ENCODE measurements at regions not wholly inside any gene's neighbourhood (a gene's known extent, or its start where the extent isn't known, plus 50 kb on each side); places are given as distances from the start of the nearest gene placed in this dataset.

DNA sequence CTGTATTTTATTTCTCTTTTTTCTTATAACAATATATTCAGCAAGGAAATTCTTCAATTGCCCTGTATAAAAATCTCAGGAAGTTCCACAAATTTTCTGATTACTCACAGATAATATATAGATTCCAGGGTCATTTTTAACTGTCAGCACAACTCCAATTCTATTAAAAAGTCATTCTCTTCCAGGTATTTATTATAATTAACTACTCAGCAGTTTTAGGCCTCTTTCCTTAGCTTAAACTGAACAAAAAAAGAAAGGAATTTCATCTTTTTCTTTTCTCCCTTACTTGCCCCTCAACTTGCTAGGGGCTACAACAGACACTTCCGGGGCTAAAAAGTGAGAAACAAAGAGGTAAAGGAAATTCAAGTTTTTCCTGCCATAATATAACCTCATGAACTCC, 358.9 kb upstream of the LRATD1 start:
- no peak overlapping the region for H3K4me3 ChIP-seq (ENCODE audit: control insufficient read depth in 2 of 3, extremely low read depth in 1 of 3, insufficient read depth in 2 of 3, low read depth in 1 of 3, low read length in 3 of 3)
- FAIRE-seq: no peak
- no peaks in the 10 kb centered on the region for H3K9me1 ChIP-seq (ENCODE audit: control insufficient read depth, extremely low read depth, insufficient read depth, low read length)
- no peaks in the 10 kb centered on the region for H3K36me3 ChIP-seq (ENCODE audit: control insufficient read depth in 2 of 2, extremely low read depth in 1 of 2, insufficient read depth in 2 of 2, low read length in 2 of 2)
- H3K27ac ChIP-seq (ENCODE audit: control insufficient read depth, insufficient read depth, low read length): no peak overlapping the region
- H3K4me1 ChIP-seq (ENCODE audit: control insufficient read depth, extremely low read depth, insufficient read depth, low read length): no peaks in the 10 kb centered on the region
- no peaks in the 10 kb centered on the region for H3K9me3 ChIP-seq (ENCODE audit: control insufficient read depth, low read depth, low read length)
- H3K4me2 ChIP-seq (ENCODE audit: control insufficient read depth, extremely low read depth, insufficient read depth, low read depth, low read length): no peak overlapping the region
- dilution Hi-C loops (cut with MboI; ENCODE audit: extremely low pct_ligation_motif_present, low sequenced_read_pairs): no loop called here
- H3K9ac ChIP-seq (ENCODE audit: control insufficient read depth, extremely low read depth, insufficient read depth, low read length): no peak overlapping the region
- H3K27me3 ChIP-seq (ENCODE audit: control insufficient read depth, extremely low read depth, insufficient read depth, low read length): no peaks in the 10 kb centered on the region
- H4K20me1 ChIP-seq (ENCODE audit: control insufficient read depth, extremely low read depth, insufficient read depth, low read length): no peaks in the 10 kb centered on the region
- no peak overlapping the region for H2AFZ ChIP-seq (ENCODE audit: control insufficient read depth, low read length)
- DNase-seq (ENCODE audit: low read depth, low spot score): no peak
- no peaks in the 10 kb centered on the region for H3K79me2 ChIP-seq (ENCODE audit: control insufficient read depth, insufficient read depth, low read length)
- TF ChIP-seq, protein P1, sequence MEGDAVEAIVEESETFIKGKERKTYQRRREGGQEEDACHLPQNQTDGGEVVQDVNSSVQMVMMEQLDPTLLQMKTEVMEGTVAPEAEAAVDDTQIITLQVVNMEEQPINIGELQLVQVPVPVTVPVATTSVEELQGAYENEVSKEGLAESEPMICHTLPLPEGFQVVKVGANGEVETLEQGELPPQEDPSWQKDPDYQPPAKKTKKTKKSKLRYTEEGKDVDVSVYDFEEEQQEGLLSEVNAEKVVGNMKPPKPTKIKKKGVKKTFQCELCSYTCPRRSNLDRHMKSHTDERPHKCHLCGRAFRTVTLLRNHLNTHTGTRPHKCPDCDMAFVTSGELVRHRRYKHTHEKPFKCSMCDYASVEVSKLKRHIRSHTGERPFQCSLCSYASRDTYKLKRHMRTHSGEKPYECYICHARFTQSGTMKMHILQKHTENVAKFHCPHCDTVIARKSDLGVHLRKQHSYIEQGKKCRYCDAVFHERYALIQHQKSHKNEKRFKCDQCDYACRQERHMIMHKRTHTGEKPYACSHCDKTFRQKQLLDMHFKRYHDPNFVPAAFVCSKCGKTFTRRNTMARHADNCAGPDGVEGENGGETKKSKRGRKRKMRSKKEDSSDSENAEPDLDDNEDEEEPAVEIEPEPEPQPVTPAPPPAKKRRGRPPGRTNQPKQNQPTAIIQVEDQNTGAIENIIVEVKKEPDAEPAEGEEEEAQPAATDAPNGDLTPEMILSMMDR (optimal IDR thresholded peaks at IDR 0.05 in 1 of 3, IDR thresholded peaks at IDR 0.05 in 1 of 3, conservative IDR thresholded peaks at IDR 0.05 in 1 of 3; ENCODE audit: extremely low read depth in 1 of 3, insufficient read depth in 2 of 3, low read length in 3 of 3): no peak
- TF ChIP-seq EZH2 (IDR thresholded peaks at IDR 0.05; ENCODE audit: low read length): no peak

DNA sequence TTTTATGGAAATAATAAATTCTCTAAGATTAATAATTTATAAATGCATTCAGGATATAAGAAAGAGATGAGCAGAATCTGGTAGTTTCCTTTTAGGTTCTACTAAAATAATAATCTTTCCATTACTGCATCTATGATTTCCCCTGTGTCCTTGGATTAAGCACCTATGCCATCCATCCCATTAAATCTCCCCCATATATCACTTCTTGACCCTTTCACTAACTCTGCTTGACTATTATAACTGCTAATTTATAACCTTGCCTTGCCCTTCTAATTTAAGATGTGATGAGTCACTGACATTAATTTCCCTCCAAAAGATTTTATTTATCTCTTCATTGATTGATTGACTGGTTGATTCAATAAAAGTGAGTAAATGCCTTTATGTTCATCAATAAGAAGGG, 348.3 kb upstream of the LRATD1 start:
- no peaks in the 10 kb centered on the region for H3K79me2 ChIP-seq (ENCODE audit: control insufficient read depth, insufficient read depth, low read length)
- DNase-seq (ENCODE audit: low read depth, low spot score) (no peak), FAIRE-seq (no peak)
- TF ChIP-seq, protein P1 (optimal IDR thresholded peaks at IDR 0.05 in 1 of 3, IDR thresholded peaks at IDR 0.05 in 1 of 3, conservative IDR thresholded peaks at IDR 0.05 in 1 of 3; ENCODE audit: extremely low read depth in 1 of 3, insufficient read depth in 2 of 3, low read length in 3 of 3): no peak
- no peak for TF ChIP-seq EZH2 (IDR thresholded peaks at IDR 0.05; ENCODE audit: low read length)
- H3K4me1 ChIP-seq (ENCODE audit: control insufficient read depth, extremely low read depth, insufficient read depth, low read length): peaks cover 12% of the 10 kb centered on the region
- H3K27ac ChIP-seq (ENCODE audit: control insufficient read depth, insufficient read depth, low read length): no peak overlapping the region
- dilution Hi-C loops (cut with MboI; ENCODE audit: extremely low pct_ligation_motif_present, low sequenced_read_pairs): no loop called here
- H3K4me2 ChIP-seq (ENCODE audit: control insufficient read depth, extremely low read depth, insufficient read depth, low read depth, low read length): no peak overlapping the region
- H3K4me3 ChIP-seq (ENCODE audit: control insufficient read depth in 2 of 3, extremely low read depth in 1 of 3, insufficient read depth in 2 of 3, low read depth in 1 of 3, low read length in 3 of 3): no peak overlapping the region
- H3K36me3 ChIP-seq (ENCODE audit: control insufficient read depth in 2 of 2, extremely low read depth in 1 of 2, insufficient read depth in 2 of 2, low read length in 2 of 2): no peaks in the 10 kb centered on the region
- H3K9ac ChIP-seq (ENCODE audit: control insufficient read depth, extremely low read depth, insufficient read depth, low read length): no peak overlapping the region
- no peaks in the 10 kb centered on the region for H3K9me1 ChIP-seq (ENCODE audit: control insufficient read depth, extremely low read depth, insufficient read depth, low read length)
- no peak overlapping the region for H2AFZ ChIP-seq (ENCODE audit: control insufficient read depth, low read length)
- no peaks in the 10 kb centered on the region for H4K20me1 ChIP-seq (ENCODE audit: control insufficient read depth, extremely low read depth, insufficient read depth, low read length)
- H3K27me3 ChIP-seq (ENCODE audit: control insufficient read depth, extremely low read depth, insufficient read depth, low read length): no peaks in the 10 kb centered on the region
- H3K9me3 ChIP-seq (ENCODE audit: control insufficient read depth, low read depth, low read length): no peaks in the 10 kb centered on the region
